Panc1 (cell line): ENCODE measurements at regions not wholly inside any gene's neighbourhood (a gene's known extent, or its start where the extent isn't known, plus 50 kb on each side); places are given as distances from the start of the nearest gene placed in this dataset.

Experiments used
- ATAC-seq: fragments of 200-7000 bp; cut with Tn5 transposase; 2 replicates; pipeline ENCODE4 v1.9.1; 2020; ENCODE audit warnings: mild to moderate bottlenecking, moderate library complexity
- BruUV-seq: library from RNA; stranded (reverse); fragments of 400-500 nt; replicated peaks from 2 replicates; lab custom pipeline; 2021; lab: Mats Ljungman, UMichigan
- CTCF ChIA-PET: fragments of 300-600 bp; sonication (Branson Sonifier 250); formaldehyde crosslinking; loops from one replicate; lab custom pipeline; 2022; ENCODE audit warnings: antibody characterized with exemption; lab: Charles Lee
- POLR2A ChIA-PET: fragments of 300-600 bp; sonication (Branson Sonifier 250); formaldehyde crosslinking; loops from one replicate; lab custom pipeline; 2022; ENCODE audit warnings: antibody characterized with exemption; lab: Charles Lee
- DNase-seq: peaks from one replicate; pipeline ENCODE4 v3.0.0-alpha.2; 2010; ENCODE audit warnings: low read depth, low spot score
- H3K27ac ChIP-seq: 2 replicates; pipeline ENCODE4 v1.5.1; 2011; ENCODE audit warnings: mild to moderate bottlenecking, low read length, inconsistent platforms
- H3K27me3 ChIP-seq: fragments of 200-500 bp; sonication (Bioruptor generic); 2 replicates; pipeline ENCODE4 v1.6.0; 2014; ENCODE audit warnings: low read length, inconsistent platforms; ENCODE audit not compliant: control insufficient read depth, insufficient read depth
- H3K36me3 ChIP-seq: fragments of 200-500 bp; sonication (Bioruptor generic); 2 replicates; pipeline ENCODE4 v1.5.1; 2014; ENCODE audit warnings: inconsistent platforms, mild to moderate bottlenecking, low read length, moderate library complexity; ENCODE audit not compliant: control insufficient read depth, insufficient read depth
- H3K4me1 ChIP-seq: 2 replicates; pipeline ENCODE4 v1.5.1; 2011; ENCODE audit warnings: inconsistent platforms, mild to moderate bottlenecking, low read length, moderate library complexity; ENCODE audit not compliant: control insufficient read depth, insufficient read depth
- H3K4me3 ChIP-seq, 2 experiments: 2 replicates each; pipeline ENCODE4 v1.5.1; 2011 to 2012; ENCODE audit warnings: low read depth in 2 of 2, low read length in 2 of 2, mild to moderate bottlenecking in 2 of 2, inconsistent platforms in 1 of 2, moderate library complexity in 1 of 2
- H3K9me3 ChIP-seq: fragments of 200-500 bp; sonication (Bioruptor generic); 2 replicates; pipeline ENCODE4 v1.5.1; 2014; ENCODE audit warnings: low read depth, mild to moderate bottlenecking, inconsistent platforms, low read length, moderate library complexity; ENCODE audit not compliant: control insufficient read depth, insufficient read depth
- CTCF ChIP-seq: fragments of 450-650 bp; IDR thresholded peaks from 2 replicates; pipeline ENCODE4 v1.5.1; 2017; ENCODE audit warnings: mild to moderate bottlenecking
- POLR2AphosphoS5 ChIP-seq: IDR thresholded peaks from 2 replicates; pipeline ENCODE4 v1.6.1; 2012; ENCODE audit warnings: mild to moderate bottlenecking, low read depth, low read length, moderate library complexity
- REST ChIP-seq, 2 experiments: IDR thresholded peaks; 2 replicates each; pipeline ENCODE4 v1.6.1; 2011 to 2012; ENCODE audit warnings: low read depth in 2 of 2, control low read depth in 1 of 2, low read length in 1 of 2, mild to moderate bottlenecking in 1 of 2, moderate library complexity in 1 of 2; ENCODE audit not compliant: insufficient read depth in 1 of 2
- SIN3A ChIP-seq: IDR thresholded peaks from 2 replicates; pipeline ENCODE4 v1.6.1; 2012; ENCODE audit warnings: low read depth, mild to moderate bottlenecking, low read length, moderate library complexity, borderline replicate concordance; ENCODE audit not compliant: insufficient read depth
- TCF7L2 ChIP-seq: IDR thresholded peaks from 2 replicates; pipeline ENCODE4 v1.6.1; 2011; ENCODE audit warnings: mild to moderate bottlenecking, low read depth, low read length, inconsistent platforms
- in situ Hi-C: cut with HindIII; loops from 2 replicates; pipeline ENCODE4 v1.10.0; 2016; ENCODE audit warnings: low sequenced_read_pairs, low pct_unique_long_range_greater_than_20kb
- intact Hi-C: fragments of 100-400 bp; cut with micrococcal nuclease; formaldehyde crosslinking; loops from one replicate; pipeline ENCODE4 v1.10.0; 2022; ENCODE audit not compliant: unreplicated experiment

GRCh38 chr2:220915092-220915623 is 656.9 kb downstream of the EPHA4 start:
- Histone ChIP-seq H3K4me1 (no peaks in the 10 kb centered on the region), H3K4me3 (no peak overlapping the region), H3K36me3 (no peaks in the 10 kb centered on the region), H3K9me3 (no peaks in the 10 kb centered on the region), H3K27ac (no peak overlapping the region), H3K27me3 (no peaks in the 10 kb centered on the region)
- intact Hi-C loops (no loop called here), in situ Hi-C loops (no loop called here)
- no peak for ATAC-seq
- TF ChIP-seq SIN3A (no peak), TCF7L2 (no peak), REST (IDR thresholded peaks at IDR 0.05; ENCODE audit: insufficient read depth in 1 of 2, low read depth in 2 of 2, low read length in 1 of 2) (no peak), CTCF (no peak), POLR2AphosphoS5 (no peak)
- POLR2A ChIA-PET, result no interaction called here
- BruUV-seq, result no TSS peak
- CTCF ChIA-PET, result no interaction called here
- DNase-seq, result no peak

GRCh38 chr2:220916931-220917330 is 655.2 kb downstream of the EPHA4 start:
- BruUV-seq, result no TSS peak
- ChIA-PET POLR2A (no interaction called here), CTCF (no interaction called here)
- Histone ChIP-seq H3K36me3 (no peaks in the 10 kb centered on the region), H3K9me3 (no peaks in the 10 kb centered on the region), H3K27ac (no peak overlapping the region), H3K4me1 (no peaks in the 10 kb centered on the region), H3K4me3 (no peak overlapping the region), H3K27me3 (no peaks in the 10 kb centered on the region)
- DNase-seq (no peak), ATAC-seq (no peak)
- TF ChIP-seq POLR2AphosphoS5 (no peak), SIN3A (no peak), CTCF (no peak), TCF7L2 (no peak)
- intact Hi-C loops (no loop called here), in situ Hi-C loops (no loop called here)
